Heart right ventricle (tissue), 16 donors: ENCODE measurements at regions not wholly inside any gene's neighbourhood (a gene's known extent, or its start where the extent isn't known, plus 50 kb on each side); places are given as distances from the start of the nearest gene placed in this dataset.

Source experiments
- ATAC-seq, 8 donors: fragments of 200-7000 bp; cut with Tn5 transposase; one replicate each; pipeline ENCODE4 v1.9.1; 2020; ENCODE audit warnings: mild to moderate bottlenecking in 8 of 8, moderate library complexity in 8 of 8, moderate number of reproducible peaks in 1 of 8
- DNase-seq, 2 donors: peaks; one replicate each; pipeline ENCODE4 v3.0.0-alpha.2; 2020
- H3K27ac ChIP-seq, 10 donors: fragments of 200-600 bp; sonication (generic) in 2 of 10; one replicate each; pipeline versions ENCODE4 v1.5.0 to v1.8.0; 2020 to 2022; ENCODE audit warnings: mild to moderate bottlenecking in 3 of 10
- H3K27me3 ChIP-seq, 7 donors: fragments of 200-600 bp; one replicate each; pipeline ENCODE4 v1.8.0; 2021 to 2022; ENCODE audit warnings: mild to moderate bottlenecking in 2 of 7
- H3K36me3 ChIP-seq, 9 donors: fragments of 200-600 bp; sonication (generic) in 1 of 9; one replicate each; pipeline versions ENCODE4 v1.5.0 to v1.8.0; 2020 to 2022; ENCODE audit warnings: mild to moderate bottlenecking in 2 of 9
- H3K4me1 ChIP-seq, 9 donors: fragments of 200-600 bp; sonication (generic) in 1 of 9; one replicate each; pipeline versions ENCODE4 v1.5.0 to v1.8.0; 2020 to 2022; ENCODE audit warnings: mild to moderate bottlenecking in 4 of 9
- H3K4me3 ChIP-seq, 10 donors: fragments of 200-600 bp; sonication (generic) in 2 of 10; one replicate each; pipeline versions ENCODE4 v1.5.0 to v1.8.0; 2020 to 2022; ENCODE audit warnings: mild to moderate bottlenecking in 7 of 10, moderate library complexity in 2 of 10
- H3K9me3 ChIP-seq, 11 donors: fragments of 200-600 bp in 10 of 11; sonication (generic) in 2 of 11; one replicate each; pipeline versions ENCODE4 v1.5.0 to v1.8.0; 2013 to 2022; ENCODE audit warnings: mild to moderate bottlenecking in 2 of 11, control low read depth in 1 of 11, moderate library complexity in 1 of 11
- WGBS, 2 donors: extraction: QIAGEN DNeasy Blood & Tissue Kit; methylation state at CpG; one replicate each; pipeline ENCODE4 v1.1.7; 2013; ENCODE audit warnings: inconsistent platforms in 1 of 2; 5-methylcytosine and 5-hydroxymethylcytosine counted together
- intact Hi-C, 10 donors: fragments of 100-400 bp; cut with DNase I; formaldehyde crosslinking; loops; one replicate each; pipeline versions ENCODE4 v1.11.1 to v1.14.2; 2022
- TF ChIP-seq, protein P1 (sequence below), 9 donors: fragments of 200-600 bp; sonication (generic) in 2 of 9; IDR thresholded peaks; one replicate each; pipeline versions ENCODE4 v1.5.0 to v1.8.0; 2021 to 2022; ENCODE audit warnings: antibody characterized with exemption in 9 of 9, mild to moderate bottlenecking in 5 of 9, moderate library complexity in 1 of 9
- donor health status: Arrhythmogenic right ventricular cardiomyopathy.
- donor health status: ischemic (EF 13 %, LVEDD 7.1; RV severe dilation, severe dysfunction).
- donor health status: healthy with polysubstance abuse.
- donor health status: DM: no; HTN: yes; CAD: no.
- donor health status: DM: no; HTN: no; CAD: no.
- donor health status: ischemic (EF 25% LVEDD 6.9; RV normal size, moderate dysfunction).
- donor health status: ischemic (EF 25% LVEDD 5.7; RV mildly dilated, moderate dysfunction).
- donor health status: healthy.
- donor health status: DM: yes; HTN: yes; CAD: no.
- donor health status: Ischemic cardiomyopathy.
- donor health status: ischemic (EF 35%, LVEDD 5.7; RV mildly dilated, moderate dysfunction).
- donor health status: nonischemic (EF 11% LVEDD 7.7; RV severe dilation, severe dysfunction).
- donor health status: DM: yes; HTN: yes; CAD: no.
- donor health status: PGD.
- donor health status: ischemic (EF 29% LVEDD 5.4; RV normal size, mild dysfunction).
- donor health status: nonischemic (EF 23%, LVEDD 6.1; RV moderate dilation, normal function).

DNA sequence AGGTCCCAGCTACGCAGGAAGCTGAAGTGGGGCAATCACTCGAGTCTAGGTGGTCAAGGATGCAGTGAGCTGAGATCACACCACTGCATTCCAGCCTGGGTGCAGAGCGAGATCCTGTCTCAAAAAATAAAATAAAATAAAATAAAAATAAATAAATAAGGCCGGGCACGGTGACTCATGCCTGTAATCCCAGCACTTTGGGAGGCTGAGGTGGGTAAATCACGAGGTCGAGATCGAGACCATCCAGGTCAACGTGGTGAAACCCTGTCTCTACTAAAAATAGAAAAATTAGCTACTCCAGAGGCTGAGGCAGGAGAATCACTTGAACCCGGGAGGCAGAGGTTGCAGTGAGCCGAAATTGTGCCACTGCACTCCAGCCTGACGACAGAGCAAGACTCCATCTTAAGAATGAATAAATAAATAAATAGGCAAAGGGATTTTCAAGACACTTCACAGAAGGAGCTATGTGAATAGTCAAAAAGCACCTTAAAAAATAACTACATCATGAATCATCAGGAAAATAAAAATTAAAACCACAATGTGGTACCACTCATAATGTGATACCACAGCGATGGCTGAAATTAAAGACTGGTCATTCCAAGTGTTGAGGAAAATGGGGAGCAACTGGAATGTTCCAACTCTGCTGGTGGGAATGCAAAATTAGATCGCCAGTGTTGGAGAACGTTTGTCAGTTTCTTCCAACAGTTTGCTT, 92.9 kb upstream of the TBX3 start:
- Histone ChIP-seq H3K27ac (no peak overlapping the region), H3K36me3 (no peaks in the 10 kb centered on the region), H3K4me3 (no peak overlapping the region), H3K9me3 (no peaks in the 10 kb centered on the region), H3K4me1 (no peaks in the 10 kb centered on the region), H3K27me3 (no peaks in the 10 kb centered on the region)
- ATAC-seq, result no peak
- intact Hi-C loops, result no loop called here
- 89 to 91% methylated on average over 15 of the region's 15 CpGs for WGBS, 2 donors
- TF ChIP-seq, protein P1, sequence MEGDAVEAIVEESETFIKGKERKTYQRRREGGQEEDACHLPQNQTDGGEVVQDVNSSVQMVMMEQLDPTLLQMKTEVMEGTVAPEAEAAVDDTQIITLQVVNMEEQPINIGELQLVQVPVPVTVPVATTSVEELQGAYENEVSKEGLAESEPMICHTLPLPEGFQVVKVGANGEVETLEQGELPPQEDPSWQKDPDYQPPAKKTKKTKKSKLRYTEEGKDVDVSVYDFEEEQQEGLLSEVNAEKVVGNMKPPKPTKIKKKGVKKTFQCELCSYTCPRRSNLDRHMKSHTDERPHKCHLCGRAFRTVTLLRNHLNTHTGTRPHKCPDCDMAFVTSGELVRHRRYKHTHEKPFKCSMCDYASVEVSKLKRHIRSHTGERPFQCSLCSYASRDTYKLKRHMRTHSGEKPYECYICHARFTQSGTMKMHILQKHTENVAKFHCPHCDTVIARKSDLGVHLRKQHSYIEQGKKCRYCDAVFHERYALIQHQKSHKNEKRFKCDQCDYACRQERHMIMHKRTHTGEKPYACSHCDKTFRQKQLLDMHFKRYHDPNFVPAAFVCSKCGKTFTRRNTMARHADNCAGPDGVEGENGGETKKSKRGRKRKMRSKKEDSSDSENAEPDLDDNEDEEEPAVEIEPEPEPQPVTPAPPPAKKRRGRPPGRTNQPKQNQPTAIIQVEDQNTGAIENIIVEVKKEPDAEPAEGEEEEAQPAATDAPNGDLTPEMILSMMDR (IDR thresholded peaks at IDR 0.05), result no peak
- DNase-seq, result no peak

DNA sequence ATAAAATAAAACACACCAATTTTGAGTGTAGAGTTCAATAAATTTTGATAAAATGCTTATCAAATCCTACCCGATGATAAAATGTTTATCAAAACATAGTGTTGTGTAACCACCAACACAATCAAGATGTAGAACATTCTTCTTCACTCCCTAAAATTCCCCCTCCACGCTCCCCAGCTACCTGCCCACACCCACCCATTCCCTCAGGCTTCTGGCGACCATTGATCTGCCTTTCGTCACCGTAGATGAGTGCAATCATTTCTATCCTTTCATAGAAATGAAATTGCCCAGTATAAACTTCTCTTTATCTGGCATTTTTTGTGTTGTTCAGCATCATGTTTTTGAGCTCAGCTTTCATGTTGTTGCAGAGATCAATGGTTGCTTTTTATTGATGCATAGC, 90.7 kb upstream of the TBX3 start:
- no peak for DNase-seq
- intact Hi-C loops, result no loop called here
- TF ChIP-seq, protein P1 (IDR thresholded peaks at IDR 0.05), result no peak
- Histone ChIP-seq H3K4me1 (no peaks in the 10 kb centered on the region), H3K27ac (no peak overlapping the region), H3K36me3 (no peaks in the 10 kb centered on the region), H3K27me3 (no peaks in the 10 kb centered on the region), H3K9me3 (no peaks in the 10 kb centered on the region), H3K4me3 (no peak overlapping the region)
- ATAC-seq, result no peak
- 86 to 97% methylated on average over 5 of the region's 5 CpGs for WGBS, 2 donors

DNA sequence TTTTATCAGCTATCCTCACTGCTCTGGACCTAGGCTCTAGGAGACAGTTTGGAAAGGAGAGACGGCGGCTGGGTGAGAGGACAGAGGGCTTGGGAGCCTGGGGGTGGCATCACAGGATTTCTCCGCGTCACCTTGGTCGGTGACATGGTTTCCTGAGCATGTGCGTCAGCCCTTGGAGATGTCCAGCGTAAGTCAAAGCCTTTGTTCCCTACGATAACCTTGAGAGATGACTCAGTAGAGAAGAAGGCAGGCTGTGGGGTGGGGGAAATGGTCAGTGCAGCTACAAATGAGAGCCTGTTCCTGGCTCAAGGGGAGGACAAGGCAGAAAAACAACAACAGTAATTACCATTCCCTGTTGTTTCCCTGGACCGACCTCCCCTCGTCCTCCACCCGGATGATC, 90.2 kb upstream of the TBX3 start:
- 81 to 83% methylated on average over 11 of the region's 11 CpGs for WGBS, 2 donors
- intact Hi-C loops, result no loop called here
- H3K27me3 ChIP-seq, result no peaks in the 10 kb centered on the region
- H3K4me3 ChIP-seq, result no peak overlapping the region
- no peak overlapping the region for H3K27ac ChIP-seq
- ATAC-seq (no peak), DNase-seq (no peak)
- no peaks in the 10 kb centered on the region for H3K9me3 ChIP-seq
- TF ChIP-seq, protein P1 (IDR thresholded peaks at IDR 0.05), result no peak
- no peaks in the 10 kb centered on the region for H3K36me3 ChIP-seq
- H3K4me1 ChIP-seq, result no peaks in the 10 kb centered on the region

DNA sequence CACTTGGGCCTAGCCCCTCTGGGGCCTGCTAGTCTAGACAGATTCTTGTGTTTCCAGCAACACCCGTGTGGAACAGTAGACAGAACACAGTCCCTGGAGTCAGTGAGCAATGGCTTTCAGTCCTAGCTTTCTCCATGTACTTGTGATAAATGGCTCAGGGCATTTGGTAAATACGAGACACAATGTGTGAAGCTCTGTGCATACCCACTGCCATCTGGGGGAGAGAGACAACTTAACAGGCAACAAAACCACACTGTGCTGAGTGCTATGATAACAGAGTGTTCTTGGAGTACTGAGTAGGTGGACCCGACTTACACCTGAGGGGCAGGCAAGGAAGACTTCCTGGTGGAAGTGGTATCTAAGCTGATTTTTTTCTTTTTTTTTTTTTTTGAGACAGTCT, 86.3 kb upstream of the TBX3 start:
- Histone ChIP-seq H3K4me3 (no peak overlapping the region), H3K9me3 (no peaks in the 10 kb centered on the region), H3K27ac (no peak overlapping the region), H3K36me3 (no peaks in the 10 kb centered on the region), H3K4me1 (no peaks in the 10 kb centered on the region), H3K27me3 (peaks cover 0 to 3% (median 0%) of the 10 kb centered on the region in 7 donors)
- peak in 1 of 8 donors; percentile 23 for ATAC-seq
- no peak for DNase-seq
- TF ChIP-seq, protein P1 (IDR thresholded peaks at IDR 0.05), result no peak
- intact Hi-C loops, result no loop called here
- 85 to 94% methylated on average over 3 of the region's 3 CpGs for WGBS, 2 donors
